Neural cell (in vitro differentiated cells): ENCODE measurements at regions not wholly inside any gene's neighbourhood (a gene's known extent, or its start where the extent isn't known, plus 50 kb on each side); places are given as distances from the start of the nearest gene placed in this dataset.

Experiments used
- H2AFZ ChIP-seq: fragments of 200-600, 300-800 bp; sonication (generic), shearing (Covaris generic); 2 replicates; pipeline ENCODE4 v1.6.0; 2014; ENCODE audit warnings: low read depth, mild to moderate bottlenecking, antibody characterized with exemption, low read length, moderate library complexity
- H3F3A ChIP-seq: fragments of 200-600 bp; shearing (Covaris generic); 2 replicates; pipeline ENCODE4 v1.6.1; 2016; ENCODE audit warnings: mild to moderate bottlenecking, moderate library complexity, mixed read lengths, antibody characterized with exemption, low read length; ENCODE audit not compliant: insufficient read depth, poor library complexity, severe bottlenecking
- H3K27ac ChIP-seq: fragments of 200-600, 300-800 bp; sonication (generic), shearing (Covaris generic); 2 replicates; pipeline ENCODE4 v1.5.1; 2014; ENCODE audit warnings: mild to moderate bottlenecking, low read length, moderate library complexity
- H3K27me3 ChIP-seq: fragments of 300-800, 200-600 bp; sonication (generic), shearing (Covaris generic); 2 replicates; pipeline ENCODE4 v1.6.0; 2014; ENCODE audit warnings: mild to moderate bottlenecking, low read depth, low read length, moderate library complexity; ENCODE audit not compliant: insufficient read depth
- H3K36me3 ChIP-seq: fragments of 300-800, 200-600 bp; sonication (generic), shearing (Covaris generic); 2 replicates; pipeline ENCODE4 v1.5.1; 2014; ENCODE audit warnings: mild to moderate bottlenecking, antibody characterized with exemption, low read length, moderate library complexity; ENCODE audit not compliant: insufficient read depth
- H3K4me2 ChIP-seq: fragments of 300-800, 200-600 bp; sonication (generic), shearing (Covaris generic); 2 replicates; pipeline ENCODE4 v1.6.0; 2014; ENCODE audit warnings: mild to moderate bottlenecking, low read length
- H3K4me3 ChIP-seq: fragments of 300-800, 200-600 bp; sonication (generic), shearing (Covaris generic); 2 replicates; pipeline ENCODE4 v1.5.1; 2014; ENCODE audit warnings: mild to moderate bottlenecking, low read length, moderate library complexity
- H3K79me2 ChIP-seq: fragments of 200-600 bp; shearing (Covaris generic); replicated peaks from 2 replicates; pipeline ENCODE4 v1.6.0; 2014; ENCODE audit warnings: mild to moderate bottlenecking, low read length, moderate library complexity; ENCODE audit not compliant: insufficient read depth
- H3K9ac ChIP-seq: fragments of 300-800, 200-600 bp; sonication (generic), shearing (Covaris generic); 2 replicates; pipeline ENCODE4 v1.6.1; 2016; ENCODE audit warnings: mild to moderate bottlenecking, low read length, mixed read lengths
- H3K9me2 ChIP-seq: fragments of 200-600 bp; shearing (Covaris generic); 2 replicates; pipeline ENCODE4 v1.6.1; 2016; ENCODE audit warnings: mild to moderate bottlenecking, low read length, mixed read lengths; ENCODE audit not compliant: insufficient read depth
- H3K9me3 ChIP-seq: fragments of 200-600, 300-800 bp; sonication (generic), shearing (Covaris generic); 2 replicates; pipeline ENCODE4 v1.6.1; 2016; ENCODE audit warnings: mild to moderate bottlenecking, mixed run types, low read length, moderate library complexity, mixed read lengths
- H4K20me1 ChIP-seq: fragments of 200-600 bp; shearing (Covaris generic); 2 replicates; pipeline ENCODE4 v1.6.1; 2016; ENCODE audit warnings: mild to moderate bottlenecking, mixed run types; ENCODE audit not compliant: insufficient read depth
- CTCF ChIP-seq: fragments of 450-650 bp; IDR thresholded peaks from 2 replicates; pipeline ENCODE4 v1.5.1; 2014; ENCODE audit warnings: antibody characterized with exemption, mild to moderate bottlenecking, moderate library complexity; ENCODE audit not compliant: poor library complexity, severe bottlenecking
- EZH2 ChIP-seq: fragments of 200-600, 300-800 bp; shearing (Covaris generic), sonication (generic); IDR thresholded peaks from 2 replicates; pipeline ENCODE4 v1.6.1; 2014; ENCODE audit warnings: antibody characterized with exemption, low read length, borderline replicate concordance, mild to moderate bottlenecking; ENCODE audit not compliant: insufficient read depth, poor library complexity, severe bottlenecking
- MXI1 ChIP-seq: fragments of 450-650 bp; conservative IDR thresholded peaks from 2 replicates; pipeline ENCODE4 v1.6.1; 2014; ENCODE audit warnings: antibody characterized with exemption, mild to moderate bottlenecking; ENCODE audit not compliant: poor library complexity, severe bottlenecking
- REST ChIP-seq: IDR thresholded peaks from 2 replicates; pipeline ENCODE4 v1.6.1; 2012; ENCODE audit warnings: borderline replicate concordance
- SMC3 ChIP-seq: fragments of 450-650 bp; conservative IDR thresholded peaks from 2 replicates; pipeline ENCODE4 v1.6.1; 2014; ENCODE audit warnings: antibody characterized with exemption, mild to moderate bottlenecking, moderate library complexity; ENCODE audit not compliant: poor library complexity

GRCh38 chr9:110103257-110103656, 104.7 kb downstream of the C9orf152 start:
- H3F3A ChIP-seq, result no peaks in the 10 kb centered on the region
- no peaks in the 10 kb centered on the region for H3K79me2 ChIP-seq
- no peak overlapping the region for H3K9ac ChIP-seq
- no peak overlapping the region for H3K4me3 ChIP-seq
- H3K4me2 ChIP-seq, result no peak overlapping the region
- no peaks in the 10 kb centered on the region for H4K20me1 ChIP-seq
- H3K27me3 ChIP-seq, result no peaks in the 10 kb centered on the region
- H2AFZ ChIP-seq, result no peak overlapping the region
- no peak overlapping the region for H3K27ac ChIP-seq
- TF ChIP-seq CTCF, result no peak
- TF ChIP-seq MXI1, result no peak
- no peaks in the 10 kb centered on the region for H3K9me2 ChIP-seq
- H3K36me3 ChIP-seq, result no peaks in the 10 kb centered on the region
- no peaks in the 10 kb centered on the region for H3K9me3 ChIP-seq

- no peak overlapping the region for H3K4me2 ChIP-seq
These were observed 103.6 kb downstream of the C9orf152 start for GRCh38 chr9:110104261-110104809.

More at GRCh38 chr9:110104261-110104809, 103.6 kb downstream of the C9orf152 start:
- Histone ChIP-seq H3K36me3 (no peaks in the 10 kb centered on the region), H3K9me3 (no peaks in the 10 kb centered on the region), H3F3A (no peaks in the 10 kb centered on the region), H2AFZ (no peak overlapping the region), H3K79me2 (no peaks in the 10 kb centered on the region), H3K9ac (no peak overlapping the region), H3K9me2 (no peaks in the 10 kb centered on the region), H4K20me1 (no peaks in the 10 kb centered on the region), H3K4me3 (no peak overlapping the region), H3K27me3 (no peaks in the 10 kb centered on the region), H3K27ac (no peak overlapping the region)
- TF ChIP-seq CTCF, result no peak
- TF ChIP-seq REST, result no peak
- no peak for TF ChIP-seq SMC3
- no peak for TF ChIP-seq EZH2
